AG04449 (cell line): ENCODE measurements at regions not wholly inside any gene's neighbourhood (a gene's known extent, or its start where the extent isn't known, plus 50 kb on each side); places are given as distances from the start of the nearest gene placed in this dataset.

Experiments used
- CTCF ChIA-PET: fragments of 350-600 bp; formaldehyde crosslinking; extraction: SDS; loops from one replicate; lab custom pipeline; 2021; ENCODE audit warnings: antibody characterized with exemption; lab: Yijun Ruan, JAX
- POLR2A ChIA-PET: fragments of 400-600, 350-600 bp; formaldehyde crosslinking; extraction: SDS; loops from one replicate; lab custom pipeline; 2020; ENCODE audit warnings: antibody characterized with exemption, inconsistent platforms; lab: Yijun Ruan, JAX
- DNase-seq: peaks from one replicate; pipeline ENCODE4 v3.0.0-alpha.2; 2010; ENCODE audit warnings: low read depth, low spot score
- H3K4me3 ChIP-seq: 2 replicates; pipeline ENCODE4 v1.5.1; 2011; ENCODE audit warnings: low read depth, mild to moderate bottlenecking, control low read depth, low read length
- TF ChIP-seq, protein P1 (sequence below): IDR thresholded peaks from one replicate; pipeline ENCODE4 v1.5.1; 2011; ENCODE audit warnings: mild to moderate bottlenecking, moderate library complexity, low read length, control low read depth, inconsistent platforms; ENCODE audit not compliant: insufficient read depth; ENCODE audit errors: missing control alignments

DNA sequence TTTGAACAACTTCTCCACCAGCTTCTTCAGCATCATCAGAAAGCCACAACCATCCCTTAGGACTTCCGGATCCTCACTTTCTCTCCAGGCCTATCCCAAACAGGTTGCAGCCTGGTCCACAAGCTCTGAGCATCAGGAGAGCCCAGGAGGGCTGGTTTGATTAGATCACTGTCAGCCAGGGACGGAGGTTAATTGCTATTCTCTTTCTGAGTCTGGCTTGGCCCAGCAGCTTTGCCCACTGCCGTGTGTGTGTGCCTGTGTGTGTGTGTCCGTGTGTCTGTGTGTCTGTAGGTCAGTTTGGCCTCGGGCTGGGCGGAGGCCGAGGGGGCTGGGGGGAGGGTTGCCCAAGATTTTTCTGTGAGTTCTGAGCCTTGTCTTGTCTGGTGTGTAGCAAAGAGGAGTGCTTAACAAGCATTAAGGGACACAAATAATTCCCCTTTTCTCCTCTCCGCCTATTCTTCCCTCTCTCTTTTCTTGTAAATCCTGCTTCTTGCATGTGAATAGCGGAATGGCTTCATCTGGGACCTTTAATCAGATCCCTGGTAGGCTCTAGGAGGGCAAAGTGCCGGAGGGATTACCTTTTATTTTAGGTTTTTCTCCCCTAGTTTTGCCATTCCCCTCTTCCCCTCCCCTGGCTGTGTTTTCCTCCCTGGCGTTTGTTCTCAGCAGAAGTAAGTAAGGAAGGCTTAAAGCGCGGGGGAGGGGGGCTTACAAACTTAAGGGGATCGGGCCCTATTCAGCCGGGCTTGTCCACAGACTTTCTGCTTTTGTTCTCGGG is 138.2 kb upstream of the LHX5 start:
- no peak for DNase-seq
- ChIA-PET CTCF (no interaction called here), POLR2A (no interaction called here)
- no peak overlapping the region for H3K4me3 ChIP-seq
- TF ChIP-seq, protein P1, sequence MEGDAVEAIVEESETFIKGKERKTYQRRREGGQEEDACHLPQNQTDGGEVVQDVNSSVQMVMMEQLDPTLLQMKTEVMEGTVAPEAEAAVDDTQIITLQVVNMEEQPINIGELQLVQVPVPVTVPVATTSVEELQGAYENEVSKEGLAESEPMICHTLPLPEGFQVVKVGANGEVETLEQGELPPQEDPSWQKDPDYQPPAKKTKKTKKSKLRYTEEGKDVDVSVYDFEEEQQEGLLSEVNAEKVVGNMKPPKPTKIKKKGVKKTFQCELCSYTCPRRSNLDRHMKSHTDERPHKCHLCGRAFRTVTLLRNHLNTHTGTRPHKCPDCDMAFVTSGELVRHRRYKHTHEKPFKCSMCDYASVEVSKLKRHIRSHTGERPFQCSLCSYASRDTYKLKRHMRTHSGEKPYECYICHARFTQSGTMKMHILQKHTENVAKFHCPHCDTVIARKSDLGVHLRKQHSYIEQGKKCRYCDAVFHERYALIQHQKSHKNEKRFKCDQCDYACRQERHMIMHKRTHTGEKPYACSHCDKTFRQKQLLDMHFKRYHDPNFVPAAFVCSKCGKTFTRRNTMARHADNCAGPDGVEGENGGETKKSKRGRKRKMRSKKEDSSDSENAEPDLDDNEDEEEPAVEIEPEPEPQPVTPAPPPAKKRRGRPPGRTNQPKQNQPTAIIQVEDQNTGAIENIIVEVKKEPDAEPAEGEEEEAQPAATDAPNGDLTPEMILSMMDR: no peak

DNA sequence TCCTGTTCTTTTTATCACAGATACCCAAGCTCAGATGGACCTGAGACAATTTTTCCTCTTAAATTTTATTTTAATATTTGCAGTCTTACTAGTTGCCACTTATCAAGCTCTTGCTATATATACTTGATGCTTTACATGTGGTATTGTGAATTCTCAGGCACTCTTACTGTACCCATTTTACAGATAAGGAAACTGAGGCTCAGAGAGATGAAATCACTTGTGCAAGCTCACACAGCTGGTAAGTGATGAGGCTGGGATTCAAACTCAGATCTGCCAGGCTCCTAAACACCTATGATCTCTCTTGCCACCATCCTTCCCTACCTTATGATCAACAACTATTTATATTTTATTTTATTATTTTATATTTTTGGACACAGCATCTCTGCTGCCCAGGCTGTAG is 133.0 kb upstream of the LHX5 start:
- no peak for DNase-seq
- no peak overlapping the region for H3K4me3 ChIP-seq
- POLR2A ChIA-PET: no interaction called here
- TF ChIP-seq, protein P1: no peak
- CTCF ChIA-PET: no interaction called here

DNA sequence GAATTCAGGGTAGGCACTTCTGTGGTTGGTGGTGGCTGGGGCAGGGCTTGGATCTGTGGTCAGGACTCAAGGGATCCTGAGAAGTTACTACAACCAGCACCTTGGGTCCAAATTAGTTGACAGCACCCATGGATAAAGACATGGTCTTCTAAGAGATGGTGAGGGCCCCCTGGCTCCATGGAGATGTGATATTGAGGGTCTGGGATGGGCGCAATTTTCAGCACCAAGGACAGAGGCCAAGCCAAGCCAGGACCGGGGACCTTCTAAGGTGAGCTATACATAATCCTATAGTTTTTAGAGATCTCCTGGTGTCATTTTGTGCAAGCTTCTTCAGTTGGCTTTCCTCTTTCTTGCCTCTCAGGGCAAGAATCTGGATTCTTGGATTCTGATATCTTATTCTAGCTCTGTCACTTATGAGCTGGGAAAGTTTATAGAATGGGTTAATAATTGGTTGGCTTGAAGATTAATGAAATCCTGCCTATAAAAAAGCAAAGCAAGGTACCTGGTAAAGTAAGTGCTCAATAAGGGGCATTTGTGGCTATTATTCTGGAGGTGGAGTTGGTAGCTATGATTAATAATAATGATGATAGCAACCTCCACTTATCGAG is 130.1 kb upstream of the LHX5 start:
- ChIA-PET CTCF (no interaction called here), POLR2A (no interaction called here)
- DNase-seq: no peak
- TF ChIP-seq, protein P1: no peak
- no peak overlapping the region for H3K4me3 ChIP-seq

DNA sequence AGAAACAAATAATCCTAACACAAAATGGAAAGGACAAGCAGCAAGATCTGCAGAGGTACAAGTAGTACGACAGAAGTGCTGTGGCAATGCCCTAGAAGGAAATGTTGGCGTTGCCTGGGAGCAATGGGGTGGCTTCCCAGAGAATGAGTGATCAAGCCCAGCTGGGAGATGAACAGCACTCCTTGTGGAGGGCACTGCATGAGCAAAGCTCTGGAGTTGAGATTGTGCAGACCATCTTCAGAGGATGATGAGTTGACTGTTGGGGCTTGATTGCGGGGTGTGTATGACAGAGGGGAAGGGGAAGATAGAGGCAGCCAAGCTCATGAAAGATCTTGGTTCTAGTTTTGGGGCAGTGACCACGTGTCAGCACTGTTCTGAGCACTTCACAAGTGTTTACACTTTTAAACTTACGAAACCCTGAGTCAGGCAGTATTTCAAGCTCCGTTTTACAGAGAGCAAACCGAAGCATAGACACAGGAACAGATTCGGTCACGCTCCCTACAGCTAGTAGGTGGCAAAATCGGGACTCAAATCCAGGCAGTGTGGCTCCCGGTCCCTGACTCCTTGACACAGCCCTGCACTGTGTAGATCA is 127.2 kb upstream of the LHX5 start:
- DNase-seq: no peak
- ChIA-PET CTCF (no interaction called here), POLR2A (no interaction called here)
- H3K4me3 ChIP-seq: no peak overlapping the region
- TF ChIP-seq, protein P1: no peak

DNA sequence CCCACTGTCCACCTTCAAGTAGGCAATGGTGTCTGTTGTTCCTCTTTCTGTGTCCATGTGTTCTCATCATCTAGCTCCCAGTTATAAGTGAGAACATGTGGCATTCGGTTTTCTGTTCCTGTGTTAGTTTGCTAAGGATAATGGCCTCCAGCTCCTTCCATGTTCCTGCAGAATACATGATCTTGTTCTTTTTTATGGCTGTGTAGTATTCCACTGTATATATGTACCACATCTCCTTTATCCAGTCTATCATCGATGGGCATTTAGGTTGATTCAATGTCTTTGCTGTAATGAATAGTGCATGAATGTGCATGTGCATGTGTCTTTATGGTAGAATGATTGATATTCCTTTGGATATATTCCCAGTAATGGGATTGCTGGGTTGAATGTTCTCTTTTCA is 123.3 kb upstream of the LHX5 start:
- H3K4me3 ChIP-seq: no peak overlapping the region
- POLR2A ChIA-PET: no interaction called here
- CTCF ChIA-PET: no interaction called here
- DNase-seq: no peak
- TF ChIP-seq, protein P1: no peak

DNA sequence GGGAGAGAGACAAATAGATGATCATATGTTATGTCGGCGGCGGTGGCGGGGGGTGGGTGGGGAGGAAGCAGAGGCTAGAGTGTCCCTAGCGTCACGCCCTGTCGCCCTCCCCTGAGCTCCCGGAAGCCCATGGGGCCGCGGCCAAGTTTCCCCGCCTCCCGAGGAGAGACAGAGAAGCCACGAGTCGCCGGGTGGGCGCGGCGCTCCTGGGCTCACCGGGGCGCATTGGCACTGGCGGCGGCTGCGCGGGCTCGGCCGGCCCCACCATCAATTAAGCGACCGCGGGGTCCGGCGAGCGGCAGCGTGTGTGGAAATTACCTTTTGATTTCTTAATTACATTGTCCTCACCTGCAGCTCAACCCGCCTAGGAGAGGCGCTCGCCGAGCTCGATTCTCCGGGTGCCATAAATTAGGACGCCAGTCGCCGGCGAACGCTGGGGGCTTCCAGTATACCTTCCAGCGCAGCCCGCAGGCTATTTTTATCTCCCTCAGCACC is 119.9 kb upstream of the LHX5 start:
- DNase-seq: no peak
- ChIA-PET CTCF (no interaction called here), POLR2A (no interaction called here)
- no peak overlapping the region for H3K4me3 ChIP-seq
- TF ChIP-seq, protein P1: no peak
